Omental fat pad (tissue), 3 donors: ENCODE measurements at regions not wholly inside any gene's neighbourhood (a gene's known extent, or its start where the extent isn't known, plus 50 kb on each side); places are given as distances from the start of the nearest gene placed in this dataset.

ENCODE experiments used
- ATAC-seq: fragments of 150-250 bp; one replicate; pipeline ENCODE4 v1.9.1; 2016; ENCODE audit warnings: mild to moderate bottlenecking, moderate library complexity; ENCODE audit not compliant: low FRiP score
- DNase-seq: peaks from one replicate; pipeline ENCODE4 v3.0.0-alpha.2; 2019; ENCODE audit warnings: low spot score
- TF ChIP-seq, protein P1 (sequence below), 3 donors: fragments of 450-650 bp; IDR thresholded peaks; one replicate each; pipeline ENCODE4 v1.5.1; 2016 to 2017; ENCODE audit warnings: antibody characterized with exemption in 3 of 3, mild to moderate bottlenecking in 3 of 3, moderate library complexity in 2 of 3

DNA sequence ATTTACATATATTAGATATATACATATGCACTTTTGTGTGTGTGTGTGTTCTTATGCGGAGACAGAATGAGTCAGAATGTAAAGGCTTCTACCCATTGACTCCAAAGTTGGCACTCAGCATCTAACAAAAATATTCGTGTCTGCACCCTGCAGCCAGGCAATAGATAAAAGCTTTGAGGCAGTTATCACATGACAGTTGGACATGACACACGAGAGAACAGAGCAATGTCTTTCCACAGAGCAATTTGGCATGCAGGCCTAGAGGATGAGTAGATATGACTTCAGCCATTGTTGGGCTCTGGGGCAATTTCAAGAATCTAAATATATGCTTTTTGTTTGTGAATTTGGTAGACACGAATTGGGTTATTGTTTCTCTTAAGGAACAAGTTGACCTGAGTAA lies 391.2 kb downstream of the SLITRK2 start:
- TF ChIP-seq, protein P1, sequence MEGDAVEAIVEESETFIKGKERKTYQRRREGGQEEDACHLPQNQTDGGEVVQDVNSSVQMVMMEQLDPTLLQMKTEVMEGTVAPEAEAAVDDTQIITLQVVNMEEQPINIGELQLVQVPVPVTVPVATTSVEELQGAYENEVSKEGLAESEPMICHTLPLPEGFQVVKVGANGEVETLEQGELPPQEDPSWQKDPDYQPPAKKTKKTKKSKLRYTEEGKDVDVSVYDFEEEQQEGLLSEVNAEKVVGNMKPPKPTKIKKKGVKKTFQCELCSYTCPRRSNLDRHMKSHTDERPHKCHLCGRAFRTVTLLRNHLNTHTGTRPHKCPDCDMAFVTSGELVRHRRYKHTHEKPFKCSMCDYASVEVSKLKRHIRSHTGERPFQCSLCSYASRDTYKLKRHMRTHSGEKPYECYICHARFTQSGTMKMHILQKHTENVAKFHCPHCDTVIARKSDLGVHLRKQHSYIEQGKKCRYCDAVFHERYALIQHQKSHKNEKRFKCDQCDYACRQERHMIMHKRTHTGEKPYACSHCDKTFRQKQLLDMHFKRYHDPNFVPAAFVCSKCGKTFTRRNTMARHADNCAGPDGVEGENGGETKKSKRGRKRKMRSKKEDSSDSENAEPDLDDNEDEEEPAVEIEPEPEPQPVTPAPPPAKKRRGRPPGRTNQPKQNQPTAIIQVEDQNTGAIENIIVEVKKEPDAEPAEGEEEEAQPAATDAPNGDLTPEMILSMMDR (IDR thresholded peaks at IDR 0.05), result no peak
- DNase-seq (no peak), ATAC-seq (no peak)

DNA sequence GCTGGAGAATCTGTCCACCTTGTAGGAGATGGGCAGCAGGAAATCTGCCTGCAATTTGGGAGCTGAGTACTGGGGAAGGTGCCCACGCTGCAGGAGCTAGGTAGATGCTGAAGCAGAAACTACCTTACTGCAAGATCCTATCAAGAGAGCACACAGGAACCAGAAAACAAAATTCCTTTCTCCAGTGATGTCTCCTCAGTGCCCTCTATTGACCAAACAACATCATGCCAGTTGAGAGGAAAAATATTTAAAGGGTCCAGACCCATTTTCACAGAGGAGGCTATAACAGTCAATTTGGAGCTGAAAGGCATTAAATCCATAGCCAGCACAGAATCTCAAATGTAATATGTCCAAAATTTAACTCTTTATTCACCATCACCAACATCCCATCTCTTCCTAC lies 406.8 kb downstream of the SLITRK2 start:
- no peak for ATAC-seq
- TF ChIP-seq, protein P1 (IDR thresholded peaks at IDR 0.05), result no peak
- DNase-seq, result no peak

DNA sequence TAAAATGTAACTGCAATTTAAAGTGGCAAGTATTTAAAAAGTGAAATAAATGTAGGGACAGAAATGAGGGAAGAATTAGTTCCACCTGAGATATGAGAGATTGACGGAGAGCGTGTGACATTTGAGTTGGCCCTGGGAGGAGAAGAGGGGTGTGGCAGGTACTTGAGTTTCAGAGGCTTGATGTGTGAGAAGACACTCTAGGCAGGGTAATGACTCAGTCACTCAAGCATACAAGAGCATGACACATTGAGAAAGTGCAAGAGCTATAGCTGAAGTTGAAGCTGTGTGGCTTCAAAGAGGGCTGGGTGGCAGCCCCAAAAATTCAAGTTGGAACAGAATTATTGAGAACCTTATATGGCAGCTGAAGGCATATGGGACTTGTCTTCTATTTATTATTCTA lies 420.5 kb downstream of the SLITRK2 start:
- no peak for DNase-seq
- TF ChIP-seq, protein P1 (IDR thresholded peaks at IDR 0.05), result no peak
- no peak for ATAC-seq

DNA sequence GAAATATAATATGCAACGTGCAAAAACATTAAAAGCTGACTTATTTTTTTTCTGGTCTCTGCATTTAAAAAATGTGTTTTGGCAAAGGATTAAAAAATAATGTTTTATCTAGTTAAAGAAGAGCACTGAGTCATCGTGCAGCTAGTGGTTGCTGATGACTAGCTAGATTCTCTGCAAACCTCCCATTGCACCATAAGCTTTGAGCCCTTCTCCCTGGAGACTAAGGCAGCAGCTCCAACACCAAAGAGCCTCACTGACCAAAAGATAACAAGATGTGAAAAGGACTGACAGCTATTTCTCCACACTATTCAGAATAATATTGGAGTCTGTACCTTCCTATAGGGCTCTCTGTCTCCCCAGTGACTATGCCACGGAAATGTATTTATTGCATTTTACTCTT lies 424.3 kb downstream of the SLITRK2 start:
- no peak for DNase-seq
- ATAC-seq, result peak; percentile 69
- TF ChIP-seq, protein P1 (IDR thresholded peaks at IDR 0.05), result no peak

DNA sequence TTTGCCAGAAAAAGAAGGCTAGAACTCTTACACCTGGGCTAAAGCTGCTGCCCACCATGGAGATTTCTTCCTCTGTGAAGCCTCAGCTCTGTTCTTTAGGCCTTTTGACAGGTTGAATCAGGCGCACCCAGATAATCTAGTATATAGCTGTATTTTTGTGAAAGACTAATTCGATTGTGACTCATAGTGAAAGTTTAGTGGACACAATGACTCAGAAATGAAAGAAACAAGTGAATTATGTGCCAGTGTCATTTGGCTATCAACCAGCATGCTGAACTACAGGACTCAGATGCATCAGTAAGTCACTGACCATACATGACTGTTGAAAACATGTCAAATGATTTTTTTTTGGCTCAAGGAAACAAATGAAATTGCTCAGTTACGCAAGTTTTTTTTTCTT lies 425.4 kb downstream of the SLITRK2 start:
- TF ChIP-seq, protein P1 (IDR thresholded peaks at IDR 0.05), result no peak
- ATAC-seq (peak; percentile 69), DNase-seq (no peak)

DNA sequence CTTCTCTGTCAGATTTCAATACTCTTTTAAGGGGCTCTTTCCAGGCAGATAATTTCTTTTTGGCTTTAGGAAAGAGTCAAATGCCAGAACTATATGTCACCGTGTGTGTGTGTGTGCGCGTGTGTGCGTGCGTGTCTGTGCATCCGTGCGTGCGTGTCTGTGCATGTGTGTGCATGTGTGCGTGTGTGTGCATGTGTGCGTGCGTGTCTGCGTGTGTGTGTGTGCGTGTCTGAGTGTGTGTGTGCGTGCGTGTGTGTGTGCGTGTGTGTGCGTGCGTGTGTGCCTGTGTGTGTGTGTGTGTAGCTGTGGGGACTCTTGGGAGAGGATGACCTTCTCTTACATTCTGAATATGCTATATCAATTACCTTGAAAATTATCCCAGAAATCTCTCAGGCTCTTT lies 441.6 kb downstream of the SLITRK2 start:
- TF ChIP-seq, protein P1 (IDR thresholded peaks at IDR 0.05), result no peak
- no peak for ATAC-seq

DNA sequence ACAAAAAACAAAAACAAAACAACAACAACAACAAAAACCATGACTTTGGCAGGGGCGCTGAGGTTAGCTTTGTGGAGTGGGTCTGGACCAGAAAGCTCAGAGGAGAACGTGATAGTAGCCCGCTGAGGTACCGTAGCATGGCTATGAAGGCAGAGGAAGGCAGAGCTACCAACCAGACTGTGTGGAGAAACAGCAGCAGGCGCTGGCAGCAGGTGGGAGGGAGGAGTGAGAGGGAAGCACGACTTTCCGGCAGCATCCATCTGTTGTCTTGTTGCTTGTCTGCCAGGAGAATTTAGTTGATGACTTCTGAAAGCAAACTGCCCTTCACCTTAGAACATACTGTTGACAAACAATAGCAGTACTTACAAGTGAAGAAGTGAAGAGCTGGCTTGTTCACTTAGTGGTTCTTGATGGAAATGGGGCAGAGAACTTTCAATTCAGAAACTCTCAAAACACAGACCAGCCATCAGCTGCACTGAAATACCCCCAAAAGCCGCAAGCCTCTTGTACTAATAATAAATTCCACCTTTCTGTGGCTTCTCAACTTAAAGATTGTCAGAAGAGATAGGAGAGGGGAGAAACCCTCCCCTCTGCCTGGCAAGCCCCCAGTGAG lies 447.2 kb downstream of the SLITRK2 start:
- no peak for ATAC-seq
- DNase-seq, result no peak
- TF ChIP-seq, protein P1 (IDR thresholded peaks at IDR 0.05), result no peak

More for the DNA sequence above, 441.6 kb downstream of the SLITRK2 start:
- DNase-seq, result no peak
